ENCODE measurements at regions not wholly inside any gene's neighbourhood (a gene's known extent, or its start where the extent isn't known, plus 50 kb on each side); places are given as distances from the start of the nearest gene placed in this dataset.

DNA sequence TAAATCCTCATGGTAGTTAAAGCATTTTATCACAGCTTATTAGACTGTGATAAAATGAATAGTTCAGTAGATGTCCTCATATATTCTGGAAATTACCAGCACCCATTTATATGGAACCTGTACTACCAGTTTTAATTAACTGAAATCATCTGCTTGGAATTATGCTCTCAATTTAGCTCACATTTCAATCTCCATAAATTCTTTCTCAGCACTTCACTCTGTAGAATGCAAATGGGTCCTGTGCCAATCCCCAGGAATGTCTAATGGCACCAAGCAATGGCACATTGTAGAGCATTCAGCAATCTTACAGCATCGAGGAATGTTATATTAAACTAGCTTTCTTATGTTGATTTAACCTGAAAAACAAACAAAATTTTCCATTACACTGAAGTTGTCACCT, 355.1 kb downstream of the PDHA2 start:
- no peak overlapping the region for H3K4me2 ChIP-seq (ENCODE audit: insufficient read depth, low read length)
- H3K9me3 ChIP-seq (replicated peaks; ENCODE audit: control insufficient read depth, insufficient read depth, low read length): no peaks in the 10 kb centered on the region
- BruUV-seq (replicated peaks): no TSS peak
- no peaks in the 10 kb centered on the region for H4K20me1 ChIP-seq (replicated peaks; ENCODE audit: control insufficient read depth, extremely low read depth, insufficient read depth, low read length)
- no peak overlapping the region for H3K4me3 ChIP-seq (replicated peaks in 1 of 3; ENCODE audit: insufficient read depth in 1 of 3, low read depth in 1 of 3, low read length in 3 of 3)
- H3K36me3 ChIP-seq (ENCODE audit: control insufficient read depth in 2 of 2, extremely low read depth in 1 of 2, insufficient read depth in 2 of 2, low read length in 2 of 2): no peaks in the 10 kb centered on the region
- H3K9me1 ChIP-seq (replicated peaks; ENCODE audit: control insufficient read depth, extremely low read depth, insufficient read depth, low read length): no peaks in the 10 kb centered on the region
- dilution Hi-C loops (cut with MboI; ENCODE audit: extremely low pct_ligation_motif_present, low sequenced_read_pairs) (no loop called here), intact Hi-C loops (cut with micrococcal nuclease) (no loop called here)
- ChIA-PET CTCF (no interaction called here), POLR2A (no interaction called here)
- no peaks in the 10 kb centered on the region for H3K27me3 ChIP-seq (ENCODE audit: control insufficient read depth in 2 of 2, insufficient read depth in 2 of 2, low read length in 2 of 2)
- TF ChIP-seq FOS (IDR thresholded peaks at IDR 0.05; ENCODE audit: borderline replicate concordance, insufficient read depth, low read length) (no peak), GATA2 (IDR thresholded peaks at IDR 0.05; ENCODE audit: insufficient read depth, insufficient read length, low read depth, low read length) (no peak), POLR2A (IDR thresholded peaks at IDR 0.05; ENCODE audit: low read depth, low read length) (no peak), POLR2AphosphoS5 (IDR thresholded peaks at IDR 0.05; ENCODE audit: insufficient read depth, low read depth, low read length) (no peak), EZH2 (IDR thresholded peaks at IDR 0.05; ENCODE audit: borderline replicate concordance, low read depth, low read length, severe bottlenecking) (no peak), MYC (IDR thresholded peaks at IDR 0.05; ENCODE audit: low read depth, low read length) (no peak), JUN (IDR thresholded peaks at IDR 0.05; ENCODE audit: borderline replicate concordance, insufficient read depth, insufficient read length, low read depth) (no peak)
- TF ChIP-seq, protein P1, sequence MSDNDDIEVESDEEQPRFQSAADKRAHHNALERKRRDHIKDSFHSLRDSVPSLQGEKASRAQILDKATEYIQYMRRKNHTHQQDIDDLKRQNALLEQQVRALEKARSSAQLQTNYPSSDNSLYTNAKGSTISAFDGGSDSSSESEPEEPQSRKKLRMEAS (IDR thresholded peaks at IDR 0.05; ENCODE audit: insufficient read depth, insufficient read length): no peak
- TF ChIP-seq, protein P2, sequence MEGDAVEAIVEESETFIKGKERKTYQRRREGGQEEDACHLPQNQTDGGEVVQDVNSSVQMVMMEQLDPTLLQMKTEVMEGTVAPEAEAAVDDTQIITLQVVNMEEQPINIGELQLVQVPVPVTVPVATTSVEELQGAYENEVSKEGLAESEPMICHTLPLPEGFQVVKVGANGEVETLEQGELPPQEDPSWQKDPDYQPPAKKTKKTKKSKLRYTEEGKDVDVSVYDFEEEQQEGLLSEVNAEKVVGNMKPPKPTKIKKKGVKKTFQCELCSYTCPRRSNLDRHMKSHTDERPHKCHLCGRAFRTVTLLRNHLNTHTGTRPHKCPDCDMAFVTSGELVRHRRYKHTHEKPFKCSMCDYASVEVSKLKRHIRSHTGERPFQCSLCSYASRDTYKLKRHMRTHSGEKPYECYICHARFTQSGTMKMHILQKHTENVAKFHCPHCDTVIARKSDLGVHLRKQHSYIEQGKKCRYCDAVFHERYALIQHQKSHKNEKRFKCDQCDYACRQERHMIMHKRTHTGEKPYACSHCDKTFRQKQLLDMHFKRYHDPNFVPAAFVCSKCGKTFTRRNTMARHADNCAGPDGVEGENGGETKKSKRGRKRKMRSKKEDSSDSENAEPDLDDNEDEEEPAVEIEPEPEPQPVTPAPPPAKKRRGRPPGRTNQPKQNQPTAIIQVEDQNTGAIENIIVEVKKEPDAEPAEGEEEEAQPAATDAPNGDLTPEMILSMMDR (IDR thresholded peaks at IDR 0.05; ENCODE audit: extremely low read depth in 1 of 2, insufficient read depth in 1 of 2, low read depth in 1 of 2, low read length in 2 of 2): no peak
- no peak overlapping the region for H3K27ac ChIP-seq (ENCODE audit: insufficient read depth, low read depth, low read length)
- no peak overlapping the region for H2AFZ ChIP-seq (ENCODE audit: low read depth, low read length)
- no peaks in the 10 kb centered on the region for H3K79me2 ChIP-seq (ENCODE audit: control insufficient read depth, insufficient read depth, low read length)
- no peak overlapping the region for H3K9ac ChIP-seq (replicated peaks; ENCODE audit: extremely low read depth, insufficient read depth, low read length)
- H3K4me1 ChIP-seq (ENCODE audit: control insufficient read depth, extremely low read depth, insufficient read depth, low read length): no peaks in the 10 kb centered on the region
- DNase-seq (ENCODE audit: low read depth, low spot score) (no peak), FAIRE-seq (no peak)
